ENCODE measurements at regions not wholly inside any gene's neighbourhood (a gene's known extent, or its start where the extent isn't known, plus 50 kb on each side); places are given as distances from the start of the nearest gene placed in this dataset.

DNA sequence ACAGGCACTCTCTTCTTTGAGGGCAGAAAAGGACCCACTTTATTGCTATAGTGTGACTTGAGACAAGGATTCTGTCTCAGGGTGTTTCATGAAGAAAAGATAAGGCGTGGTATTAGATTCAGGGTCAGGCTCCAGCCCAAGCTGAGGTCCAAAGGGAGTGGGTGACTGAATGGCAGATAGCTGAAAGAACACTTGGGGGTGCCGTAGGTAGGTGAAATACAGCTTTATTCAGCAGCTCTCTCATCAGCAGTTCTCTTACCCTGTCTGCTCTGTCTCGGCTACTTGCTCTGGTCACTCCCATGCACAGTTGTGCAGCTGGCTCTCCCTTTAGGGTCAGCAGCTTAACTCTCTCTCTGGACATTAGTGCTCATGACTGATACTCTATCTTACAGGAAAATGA, 379.9 kb downstream of the LPIN1 start:
- TF ChIP-seq, protein P1, sequence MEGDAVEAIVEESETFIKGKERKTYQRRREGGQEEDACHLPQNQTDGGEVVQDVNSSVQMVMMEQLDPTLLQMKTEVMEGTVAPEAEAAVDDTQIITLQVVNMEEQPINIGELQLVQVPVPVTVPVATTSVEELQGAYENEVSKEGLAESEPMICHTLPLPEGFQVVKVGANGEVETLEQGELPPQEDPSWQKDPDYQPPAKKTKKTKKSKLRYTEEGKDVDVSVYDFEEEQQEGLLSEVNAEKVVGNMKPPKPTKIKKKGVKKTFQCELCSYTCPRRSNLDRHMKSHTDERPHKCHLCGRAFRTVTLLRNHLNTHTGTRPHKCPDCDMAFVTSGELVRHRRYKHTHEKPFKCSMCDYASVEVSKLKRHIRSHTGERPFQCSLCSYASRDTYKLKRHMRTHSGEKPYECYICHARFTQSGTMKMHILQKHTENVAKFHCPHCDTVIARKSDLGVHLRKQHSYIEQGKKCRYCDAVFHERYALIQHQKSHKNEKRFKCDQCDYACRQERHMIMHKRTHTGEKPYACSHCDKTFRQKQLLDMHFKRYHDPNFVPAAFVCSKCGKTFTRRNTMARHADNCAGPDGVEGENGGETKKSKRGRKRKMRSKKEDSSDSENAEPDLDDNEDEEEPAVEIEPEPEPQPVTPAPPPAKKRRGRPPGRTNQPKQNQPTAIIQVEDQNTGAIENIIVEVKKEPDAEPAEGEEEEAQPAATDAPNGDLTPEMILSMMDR (conservative IDR thresholded peaks at IDR 0.05; ENCODE audit: low read length): no peak
- no peak for TF ChIP-seq EZH2phosphoT487 (IDR thresholded peaks at IDR 0.05; ENCODE audit: borderline replicate concordance, low read depth, low read length)
